Inflammatory macrophage treated with lipopolysaccharide for 4 hours (primary cell): ENCODE measurements at regions not wholly inside any gene's neighbourhood (a gene's known extent, or its start where the extent isn't known, plus 50 kb on each side); places are given as distances from the start of the nearest gene placed in this dataset.
"Not testable (repeated sequence)": the region's sequence is repeated elsewhere in the genome, so short reads cannot be mapped to it uniquely, and the experiment has no call there.

Experiments
- DNase-seq: peaks from one replicate; pipeline ENCODE4 v3.0.0-alpha.2; 2020

GRCh38 chr2:13240061-13240460 lies 523.3 kb downstream of the TRIB2 start:
- no peak for DNase-seq

GRCh38 chr2:13240789-13241487 lies 524.2 kb downstream of the TRIB2 start:
- DNase-seq: no peak

GRCh38 chr2:13252615-13253014 lies 535.9 kb downstream of the TRIB2 start:
- DNase-seq: no peak

GRCh38 chr2:13255485-13255884 lies 538.7 kb downstream of the TRIB2 start:
- no peak for DNase-seq

GRCh38 chr2:13260402-13260801 lies 543.7 kb downstream of the TRIB2 start:
- DNase-seq: no peak

GRCh38 chr2:13266166-13266565 lies 549.4 kb downstream of the TRIB2 start:
- no peak for DNase-seq

GRCh38 chr2:13284688-13285087 lies 568.0 kb downstream of the TRIB2 start:
- no peak for DNase-seq

GRCh38 chr2:13289310-13289709 lies 572.6 kb downstream of the TRIB2 start:
- DNase-seq: no peak

- not testable (repeated sequence) for DNase-seq
These were observed 591.7 kb downstream of the TRIB2 start for GRCh38 chr2:13308478-13308805.

GRCh38 chr2:13308989-13309388 lies 592.3 kb downstream of the TRIB2 start:
- DNase-seq: no peak

- DNase-seq: no peak
These were observed 615.3 kb downstream of the TRIB2 start for GRCh38 chr2:13332060-13332459.

- not testable (repeated sequence) for DNase-seq
These were observed 617.3 kb downstream of the TRIB2 start for GRCh38 chr2:13334071-13334470.

GRCh38 chr2:13334545-13334944 lies 617.8 kb downstream of the TRIB2 start:
- DNase-seq: no peak

- no peak for DNase-seq
These were observed 619.3 kb downstream of the TRIB2 start for GRCh38 chr2:13335862-13336535.

GRCh38 chr2:13351068-13351467 lies 634.3 kb downstream of the TRIB2 start:
- DNase-seq: no peak

- no peak for DNase-seq
These were observed 636.3 kb downstream of the TRIB2 start for GRCh38 chr2:13353083-13353482.

- DNase-seq: no peak
These were observed 637.3 kb downstream of the TRIB2 start for GRCh38 chr2:13354031-13354430.

- not testable (repeated sequence) for DNase-seq
These were observed 665.2 kb downstream of the TRIB2 start for GRCh38 chr2:13381928-13382327.

- DNase-seq: not testable (repeated sequence)
These were observed 672.4 kb downstream of the TRIB2 start for GRCh38 chr2:13389172-13389571.

- DNase-seq: no peak
These were observed 673.9 kb downstream of the TRIB2 start for GRCh38 chr2:13390676-13391075.

- DNase-seq: no peak
These were observed 684.6 kb downstream of the TRIB2 start for GRCh38 chr2:13401312-13401711.

- DNase-seq: no peak
These were observed 697.3 kb downstream of the TRIB2 start for GRCh38 chr2:13413989-13414388.

- no peak for DNase-seq
These were observed 698.2 kb downstream of the TRIB2 start for GRCh38 chr2:13414897-13415296.

- no peak for DNase-seq
These were observed 717.2 kb downstream of the TRIB2 start for GRCh38 chr2:13433954-13434353.
